ENCODE measurements at regions not wholly inside any gene's neighbourhood (a gene's known extent, or its start where the extent isn't known, plus 50 kb on each side); places are given as distances from the start of the nearest gene placed in this dataset.

GRCh38 chr4:116959045-116959444 is 126.3 kb downstream of the TRAM1L1 start:
- Histone ChIP-seq H3K9me3 (ENCODE audit: control insufficient read depth, insufficient read depth, low read length) (no peaks in the 10 kb centered on the region), H4K91ac (ENCODE audit: insufficient read depth, low read depth, low read length) (no peak overlapping the region), H4K8ac (ENCODE audit: low read depth in 2 of 2, low read length in 2 of 2) (no peak overlapping the region), H3K9me1 (ENCODE audit: insufficient read depth, low read length) (no peaks in the 10 kb centered on the region), H3K27me3 (ENCODE audit: control insufficient read depth, insufficient read depth, low read length) (no peaks in the 10 kb centered on the region), H3K9ac (ENCODE audit: low read depth, low read length) (no peak overlapping the region), H3K23ac (ENCODE audit: low read depth, low read length) (no peak overlapping the region), H2BK5ac (ENCODE audit: low read depth, low read length, poor library complexity, severe bottlenecking) (no peak overlapping the region), H3K36me3 (ENCODE audit: control insufficient read depth, insufficient read depth, low read length) (no peaks in the 10 kb centered on the region), H2AFZ (replicated peaks; ENCODE audit: low read length, poor library complexity) (no peak overlapping the region), H3K27ac (ENCODE audit: insufficient read depth, low read length) (no peak overlapping the region), H3K14ac (replicated peaks; ENCODE audit: low read depth, low read length) (no peak overlapping the region), H3K79me1 (ENCODE audit: low read depth in 1 of 2, low read length in 2 of 2) (no peaks in the 10 kb centered on the region), H2AK5ac (ENCODE audit: low read depth, low read length) (no peak overlapping the region), H3K4me1 (ENCODE audit: control insufficient read depth, insufficient read depth, low read length) (no peaks in the 10 kb centered on the region), H2AK9ac (replicated peaks; ENCODE audit: low read depth, low read length, poor library complexity) (no peak overlapping the region), H4K20me1 (ENCODE audit: insufficient read depth, low read length) (no peaks in the 10 kb centered on the region), H3K4me2 (ENCODE audit: low read depth, low read length) (no peak overlapping the region), H3K18ac (ENCODE audit: low read depth, low read length) (no peak overlapping the region), H3K56ac (ENCODE audit: extremely low read depth, insufficient read depth, low read length) (no peak overlapping the region), H2BK120ac (ENCODE audit: low read depth, low read length) (no peak overlapping the region), H3K4me3 (ENCODE audit: insufficient read depth, low read depth, low read length) (no peak overlapping the region), H3K4ac (ENCODE audit: low read depth, low read length) (no peak overlapping the region), H4K5ac (ENCODE audit: low read depth, low read length) (no peak overlapping the region), H2BK20ac (ENCODE audit: low read depth, low read length) (no peak overlapping the region), H2BK15ac (ENCODE audit: low read depth, low read length) (no peak overlapping the region)
- BruUV-seq (replicated peaks): no TSS peak
- POLR2A ChIA-PET (ENCODE audit: unreplicated experiment): no interaction called here
- CTCF ChIA-PET: no interaction called here
- DNase-seq: no peak
- intact Hi-C loops (cut with micrococcal nuclease) (no loop called here), dilution Hi-C loops (cut with HindIII; ENCODE audit: low sequenced_read_pairs, unreplicated experiment) (no loop called here), in situ Hi-C loops (cut with MboI; ENCODE audit: low sequenced_read_pairs) (no loop called here)
- ATAC-seq (ENCODE audit: low read depth): no peak
- TF ChIP-seq MAFK (IDR thresholded peaks at IDR 0.05; ENCODE audit: low read depth, low read length) (peak; percentile 64), SMC3 (IDR thresholded peaks at IDR 0.05; ENCODE audit: low read depth, low read length) (no peak), CEBPB (IDR thresholded peaks at IDR 0.05; ENCODE audit: low read depth, low read length) (no peak), USF2 (IDR thresholded peaks at IDR 0.05; ENCODE audit: low read depth, low read length) (no peak)

Measured in IMR-90 (cell line).